Neural cell (in vitro differentiated cells): ENCODE measurements at regions not wholly inside any gene's neighbourhood (a gene's known extent, or its start where the extent isn't known, plus 50 kb on each side); places are given as distances from the start of the nearest gene placed in this dataset.

Experiments
- H2AFZ ChIP-seq: fragments of 200-600, 300-800 bp; sonication (generic), shearing (Covaris generic); 2 replicates; pipeline ENCODE4 v1.6.0; 2014; ENCODE audit warnings: low read depth, mild to moderate bottlenecking, antibody characterized with exemption, low read length, moderate library complexity
- H3F3A ChIP-seq: fragments of 200-600 bp; shearing (Covaris generic); 2 replicates; pipeline ENCODE4 v1.6.1; 2016; ENCODE audit warnings: mild to moderate bottlenecking, moderate library complexity, mixed read lengths, antibody characterized with exemption, low read length; ENCODE audit not compliant: insufficient read depth, poor library complexity, severe bottlenecking
- H3K27ac ChIP-seq: fragments of 200-600, 300-800 bp; sonication (generic), shearing (Covaris generic); 2 replicates; pipeline ENCODE4 v1.5.1; 2014; ENCODE audit warnings: mild to moderate bottlenecking, low read length, moderate library complexity
- H3K27me3 ChIP-seq: fragments of 300-800, 200-600 bp; sonication (generic), shearing (Covaris generic); 2 replicates; pipeline ENCODE4 v1.6.0; 2014; ENCODE audit warnings: mild to moderate bottlenecking, low read depth, low read length, moderate library complexity; ENCODE audit not compliant: insufficient read depth
- H3K36me3 ChIP-seq: fragments of 300-800, 200-600 bp; sonication (generic), shearing (Covaris generic); 2 replicates; pipeline ENCODE4 v1.5.1; 2014; ENCODE audit warnings: mild to moderate bottlenecking, antibody characterized with exemption, low read length, moderate library complexity; ENCODE audit not compliant: insufficient read depth
- H3K4me2 ChIP-seq: fragments of 300-800, 200-600 bp; sonication (generic), shearing (Covaris generic); 2 replicates; pipeline ENCODE4 v1.6.0; 2014; ENCODE audit warnings: mild to moderate bottlenecking, low read length
- H3K4me3 ChIP-seq: fragments of 300-800, 200-600 bp; sonication (generic), shearing (Covaris generic); 2 replicates; pipeline ENCODE4 v1.5.1; 2014; ENCODE audit warnings: mild to moderate bottlenecking, low read length, moderate library complexity
- H3K79me2 ChIP-seq: fragments of 200-600 bp; shearing (Covaris generic); replicated peaks from 2 replicates; pipeline ENCODE4 v1.6.0; 2014; ENCODE audit warnings: mild to moderate bottlenecking, low read length, moderate library complexity; ENCODE audit not compliant: insufficient read depth
- H3K9ac ChIP-seq: fragments of 300-800, 200-600 bp; sonication (generic), shearing (Covaris generic); 2 replicates; pipeline ENCODE4 v1.6.1; 2016; ENCODE audit warnings: mild to moderate bottlenecking, low read length, mixed read lengths
- H3K9me2 ChIP-seq: fragments of 200-600 bp; shearing (Covaris generic); 2 replicates; pipeline ENCODE4 v1.6.1; 2016; ENCODE audit warnings: mild to moderate bottlenecking, low read length, mixed read lengths; ENCODE audit not compliant: insufficient read depth
- H3K9me3 ChIP-seq: fragments of 200-600, 300-800 bp; sonication (generic), shearing (Covaris generic); 2 replicates; pipeline ENCODE4 v1.6.1; 2016; ENCODE audit warnings: mild to moderate bottlenecking, mixed run types, low read length, moderate library complexity, mixed read lengths
- H4K20me1 ChIP-seq: fragments of 200-600 bp; shearing (Covaris generic); 2 replicates; pipeline ENCODE4 v1.6.1; 2016; ENCODE audit warnings: mild to moderate bottlenecking, mixed run types; ENCODE audit not compliant: insufficient read depth
- CTCF ChIP-seq: fragments of 450-650 bp; IDR thresholded peaks from 2 replicates; pipeline ENCODE4 v1.5.1; 2014; ENCODE audit warnings: antibody characterized with exemption, mild to moderate bottlenecking, moderate library complexity; ENCODE audit not compliant: poor library complexity, severe bottlenecking
- EP300 ChIP-seq: fragments of 450-650 bp; conservative IDR thresholded peaks from 2 replicates; pipeline ENCODE4 v1.6.1; 2014; ENCODE audit warnings: antibody characterized with exemption, mild to moderate bottlenecking, moderate library complexity; ENCODE audit not compliant: poor library complexity, severe bottlenecking
- EZH2 ChIP-seq: fragments of 200-600, 300-800 bp; shearing (Covaris generic), sonication (generic); IDR thresholded peaks from 2 replicates; pipeline ENCODE4 v1.6.1; 2014; ENCODE audit warnings: antibody characterized with exemption, low read length, borderline replicate concordance, mild to moderate bottlenecking; ENCODE audit not compliant: insufficient read depth, poor library complexity, severe bottlenecking
- MXI1 ChIP-seq: fragments of 450-650 bp; conservative IDR thresholded peaks from 2 replicates; pipeline ENCODE4 v1.6.1; 2014; ENCODE audit warnings: antibody characterized with exemption, mild to moderate bottlenecking; ENCODE audit not compliant: poor library complexity, severe bottlenecking
- POLR2AphosphoS5 ChIP-seq: IDR thresholded peaks from 2 replicates; pipeline ENCODE4 v1.6.1; 2012
- RAD21 ChIP-seq: fragments of 450-650 bp; conservative IDR thresholded peaks from 2 replicates; pipeline ENCODE4 v1.6.1; 2014; ENCODE audit warnings: antibody characterized with exemption, mild to moderate bottlenecking, moderate library complexity
- SMC3 ChIP-seq: fragments of 450-650 bp; conservative IDR thresholded peaks from 2 replicates; pipeline ENCODE4 v1.6.1; 2014; ENCODE audit warnings: antibody characterized with exemption, mild to moderate bottlenecking, moderate library complexity; ENCODE audit not compliant: poor library complexity
- TAF1 ChIP-seq: IDR thresholded peaks from 2 replicates; pipeline ENCODE4 v1.6.1; 2012; ENCODE audit warnings: low read depth
- TF ChIP-seq, protein P1 (sequence below): IDR thresholded peaks from 2 replicates; pipeline ENCODE4 v1.6.1; 2012; ENCODE audit warnings: borderline replicate concordance

GRCh38 chr14:30295980-30296379 is 263.0 kb upstream of the G2E3 start:
- Histone ChIP-seq H3K9me3 (no peaks in the 10 kb centered on the region), H3K4me3 (no peak overlapping the region), H3K79me2 (no peaks in the 10 kb centered on the region), H3K27ac (no peak overlapping the region), H3K9me2 (no peaks in the 10 kb centered on the region), H3K4me2 (no peak overlapping the region), H3F3A (peaks cover 3% of the 10 kb centered on the region), H2AFZ (no peak overlapping the region), H3K27me3 (no peaks in the 10 kb centered on the region), H3K36me3 (no peaks in the 10 kb centered on the region), H3K9ac (no peak overlapping the region), H4K20me1 (no peaks in the 10 kb centered on the region)
- TF ChIP-seq MXI1, result no peak
- no peak for TF ChIP-seq SMC3
- no peak for TF ChIP-seq RAD21
- no peak for TF ChIP-seq EP300
- TF ChIP-seq CTCF, result no peak
- no peak for TF ChIP-seq TAF1
- TF ChIP-seq EZH2, result no peak
- TF ChIP-seq POLR2AphosphoS5, result no peak
- TF ChIP-seq, protein P1, sequence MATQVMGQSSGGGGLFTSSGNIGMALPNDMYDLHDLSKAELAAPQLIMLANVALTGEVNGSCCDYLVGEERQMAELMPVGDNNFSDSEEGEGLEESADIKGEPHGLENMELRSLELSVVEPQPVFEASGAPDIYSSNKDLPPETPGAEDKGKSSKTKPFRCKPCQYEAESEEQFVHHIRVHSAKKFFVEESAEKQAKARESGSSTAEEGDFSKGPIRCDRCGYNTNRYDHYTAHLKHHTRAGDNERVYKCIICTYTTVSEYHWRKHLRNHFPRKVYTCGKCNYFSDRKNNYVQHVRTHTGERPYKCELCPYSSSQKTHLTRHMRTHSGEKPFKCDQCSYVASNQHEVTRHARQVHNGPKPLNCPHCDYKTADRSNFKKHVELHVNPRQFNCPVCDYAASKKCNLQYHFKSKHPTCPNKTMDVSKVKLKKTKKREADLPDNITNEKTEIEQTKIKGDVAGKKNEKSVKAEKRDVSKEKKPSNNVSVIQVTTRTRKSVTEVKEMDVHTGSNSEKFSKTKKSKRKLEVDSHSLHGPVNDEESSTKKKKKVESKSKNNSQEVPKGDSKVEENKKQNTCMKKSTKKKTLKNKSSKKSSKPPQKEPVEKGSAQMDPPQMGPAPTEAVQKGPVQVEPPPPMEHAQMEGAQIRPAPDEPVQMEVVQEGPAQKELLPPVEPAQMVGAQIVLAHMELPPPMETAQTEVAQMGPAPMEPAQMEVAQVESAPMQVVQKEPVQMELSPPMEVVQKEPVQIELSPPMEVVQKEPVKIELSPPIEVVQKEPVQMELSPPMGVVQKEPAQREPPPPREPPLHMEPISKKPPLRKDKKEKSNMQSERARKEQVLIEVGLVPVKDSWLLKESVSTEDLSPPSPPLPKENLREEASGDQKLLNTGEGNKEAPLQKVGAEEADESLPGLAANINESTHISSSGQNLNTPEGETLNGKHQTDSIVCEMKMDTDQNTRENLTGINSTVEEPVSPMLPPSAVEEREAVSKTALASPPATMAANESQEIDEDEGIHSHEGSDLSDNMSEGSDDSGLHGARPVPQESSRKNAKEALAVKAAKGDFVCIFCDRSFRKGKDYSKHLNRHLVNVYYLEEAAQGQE, result no peak

GRCh38 chr14:30296931-30297405 is 262.0 kb upstream of the G2E3 start:
- Histone ChIP-seq H3K27ac (no peak overlapping the region), H3K9me3 (no peaks in the 10 kb centered on the region), H3K9me2 (no peaks in the 10 kb centered on the region), H3K9ac (no peak overlapping the region), H2AFZ (no peak overlapping the region), H3K36me3 (no peaks in the 10 kb centered on the region), H3K79me2 (no peaks in the 10 kb centered on the region), H4K20me1 (no peaks in the 10 kb centered on the region), H3K4me3 (no peak overlapping the region), H3F3A (peaks cover 3% of the 10 kb centered on the region), H3K27me3 (no peaks in the 10 kb centered on the region), H3K4me2 (no peak overlapping the region)
- no peak for TF ChIP-seq RAD21
- no peak for TF ChIP-seq POLR2AphosphoS5
- TF ChIP-seq EP300, result no peak
- no peak for TF ChIP-seq CTCF
- no peak for TF ChIP-seq SMC3
- TF ChIP-seq, protein P1, result no peak
- TF ChIP-seq MXI1, result no peak
- TF ChIP-seq TAF1, result no peak
- TF ChIP-seq EZH2, result no peak
